Effector CD4-positive, alpha-beta T cell (primary cell): ENCODE measurements at regions not wholly inside any gene's neighbourhood (a gene's known extent, or its start where the extent isn't known, plus 50 kb on each side); places are given as distances from the start of the nearest gene placed in this dataset.

Source experiments
- DNase-seq: peaks from one replicate; pipeline ENCODE4 v3.0.0-alpha.2; 2020

DNA sequence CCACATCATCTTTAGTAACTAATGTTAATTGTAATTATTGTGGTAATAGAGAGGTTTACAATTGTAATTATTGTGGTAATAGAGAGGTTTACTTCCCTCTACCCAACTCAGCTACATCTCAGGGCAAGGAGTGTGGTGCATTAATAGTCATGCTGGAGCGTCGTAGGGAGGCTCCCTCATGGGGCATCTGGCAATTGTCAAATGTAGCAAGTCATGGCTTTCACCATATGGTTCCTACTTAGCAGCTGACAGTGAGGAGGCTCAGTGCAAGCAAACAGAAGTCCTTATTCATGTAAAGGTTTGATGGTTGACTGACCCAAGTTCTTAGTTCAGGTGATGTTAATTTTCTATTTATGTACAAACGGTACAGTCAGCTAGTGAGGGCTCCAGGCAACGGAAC is 1012.0 kb downstream of the FLRT2 start:
- no peak for DNase-seq

- no peak for DNase-seq
Measured at GRCh38 chr14:86540636-86541247, 1010.8 kb downstream of the FLRT2 start.

- DNase-seq, result no peak
Measured at GRCh38 chr14:86539361-86540070, 1009.6 kb downstream of the FLRT2 start.

DNA sequence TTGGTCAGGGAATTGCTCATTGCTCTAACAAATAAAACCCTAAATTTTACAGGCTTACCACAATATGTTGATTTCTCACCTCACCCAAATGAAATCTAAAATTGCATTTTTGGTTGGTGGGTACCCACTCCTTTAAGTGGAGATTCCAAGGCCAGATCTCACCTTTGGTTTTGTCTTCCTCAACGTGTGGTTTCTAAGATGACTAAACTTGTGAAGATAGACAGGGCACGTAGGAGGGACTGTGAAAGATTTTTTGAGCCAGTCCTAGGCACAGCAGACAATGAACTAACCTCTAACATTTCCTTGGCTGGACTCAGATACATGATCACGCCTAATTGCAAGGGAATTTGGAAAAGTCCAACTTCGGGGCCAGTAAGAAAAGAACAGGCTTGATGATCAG is 1003.9 kb downstream of the FLRT2 start:
- DNase-seq, result no peak

- DNase-seq, result no peak
Measured at GRCh38 chr14:86532219-86532618, 1002.3 kb downstream of the FLRT2 start.

DNA sequence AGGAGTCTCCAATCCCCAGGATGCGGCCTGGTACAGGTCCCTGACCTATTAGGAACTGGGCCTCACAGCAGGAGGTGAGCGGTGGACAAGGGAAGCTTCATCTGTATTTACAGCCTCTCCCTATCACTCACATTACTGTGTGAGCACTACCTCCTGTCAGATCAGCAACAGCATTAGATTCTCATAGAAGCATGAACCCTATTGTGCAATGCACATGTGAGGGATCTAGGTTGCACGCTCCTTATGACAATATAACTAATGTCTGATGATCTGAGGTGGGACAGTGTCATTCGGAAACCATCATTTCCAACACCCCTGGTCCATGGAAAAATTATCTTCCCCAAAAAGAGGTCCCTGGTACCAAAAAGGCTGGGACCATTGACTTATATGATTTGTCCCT is 1000.5 kb downstream of the FLRT2 start:
- DNase-seq, result no peak

- DNase-seq, result no peak
Measured at GRCh38 chr14:86527312-86527711, 997.4 kb downstream of the FLRT2 start.

DNA sequence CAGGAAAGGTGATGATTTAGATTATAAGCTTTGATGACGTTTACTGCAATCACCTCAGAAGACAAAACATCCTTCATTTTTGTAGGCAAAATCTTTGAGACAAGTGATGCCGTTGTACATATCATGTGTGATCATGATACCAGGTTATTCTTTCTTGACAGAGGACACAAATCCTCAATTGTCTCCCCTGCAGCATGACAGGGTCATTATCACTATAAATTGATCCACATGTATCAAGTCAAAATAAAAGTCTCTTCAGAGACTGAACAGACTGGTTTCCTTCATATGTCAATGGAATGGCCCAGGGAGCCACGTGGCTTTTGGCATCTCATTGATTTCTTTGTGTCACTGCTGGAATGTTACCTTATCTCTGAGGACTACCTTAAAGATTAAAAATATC is 995.7 kb downstream of the FLRT2 start:
- no peak for DNase-seq

DNA sequence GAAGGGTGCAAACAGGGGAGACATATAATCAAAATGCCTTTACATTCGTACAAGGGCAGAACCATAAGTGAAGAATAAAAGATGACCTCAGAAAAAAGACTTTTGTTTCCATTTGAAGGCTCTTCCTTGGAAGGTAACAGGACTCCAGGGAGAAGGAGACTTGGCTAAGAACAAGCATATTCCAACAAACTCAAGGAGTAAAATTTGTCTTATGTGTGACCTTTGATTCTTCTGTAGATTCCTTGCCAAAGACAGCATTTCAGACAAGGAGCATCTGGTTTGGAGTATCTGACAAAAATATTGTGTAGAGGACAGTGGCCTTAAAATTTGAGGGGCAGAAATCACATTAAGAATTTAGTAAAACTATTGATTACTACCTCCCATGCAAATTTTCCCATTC is 991.9 kb downstream of the FLRT2 start:
- no peak for DNase-seq

DNA sequence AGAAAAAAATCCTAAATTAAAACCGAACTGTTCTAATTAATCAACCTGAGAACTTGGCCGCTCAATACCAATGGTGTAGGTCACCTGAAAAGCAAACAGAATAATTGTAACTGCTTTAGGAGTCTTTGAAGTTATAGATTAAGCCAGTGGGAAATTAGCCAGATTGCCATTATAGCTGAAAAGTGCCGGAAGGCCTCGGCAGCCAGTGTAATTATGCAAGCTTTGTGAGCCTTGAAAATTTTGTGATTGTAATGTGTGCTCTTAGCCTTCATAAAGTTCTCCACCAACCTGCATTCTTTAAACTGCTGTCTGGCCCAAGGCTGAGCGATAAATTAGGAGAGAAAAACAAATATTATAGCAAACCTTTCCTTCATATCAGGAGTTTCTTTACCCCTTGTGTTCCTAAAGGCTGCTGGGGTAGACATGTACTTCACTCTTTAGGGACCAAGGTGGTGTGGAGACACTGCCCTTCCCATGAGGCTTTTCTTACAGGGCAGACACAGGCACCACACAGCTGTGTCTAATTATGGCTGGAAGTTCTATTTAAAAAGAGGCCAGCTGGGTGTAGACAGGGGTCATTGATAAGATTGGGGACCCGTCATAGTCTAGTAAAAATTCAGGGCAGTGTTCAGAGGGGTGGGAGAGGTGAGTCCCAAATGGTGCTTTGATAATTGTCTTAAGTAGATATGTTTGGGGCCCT is 991.2 kb downstream of the FLRT2 start:
- no peak for DNase-seq

DNA sequence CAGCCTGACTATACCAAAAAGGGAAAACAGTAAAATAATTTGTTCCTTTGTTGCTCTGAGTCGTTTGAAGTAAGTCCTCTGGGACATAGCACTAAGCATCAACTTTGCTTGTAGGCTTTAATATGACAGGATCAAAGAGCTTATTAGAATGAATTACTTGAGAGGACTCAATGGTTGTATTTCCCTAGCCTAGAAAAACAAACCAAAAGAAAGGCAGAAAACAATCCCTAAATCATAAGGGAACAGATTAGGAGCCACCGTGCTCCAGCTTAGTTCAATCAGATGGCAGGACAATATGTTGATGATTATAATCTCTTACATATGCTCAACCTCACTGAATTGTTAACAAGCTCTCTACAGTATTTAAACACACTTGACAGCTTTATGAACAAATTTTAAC is 988.4 kb downstream of the FLRT2 start:
- no peak for DNase-seq

GRCh38 chr14:86515195-86515594 is 985.3 kb downstream of the FLRT2 start:
- DNase-seq, result no peak

DNA sequence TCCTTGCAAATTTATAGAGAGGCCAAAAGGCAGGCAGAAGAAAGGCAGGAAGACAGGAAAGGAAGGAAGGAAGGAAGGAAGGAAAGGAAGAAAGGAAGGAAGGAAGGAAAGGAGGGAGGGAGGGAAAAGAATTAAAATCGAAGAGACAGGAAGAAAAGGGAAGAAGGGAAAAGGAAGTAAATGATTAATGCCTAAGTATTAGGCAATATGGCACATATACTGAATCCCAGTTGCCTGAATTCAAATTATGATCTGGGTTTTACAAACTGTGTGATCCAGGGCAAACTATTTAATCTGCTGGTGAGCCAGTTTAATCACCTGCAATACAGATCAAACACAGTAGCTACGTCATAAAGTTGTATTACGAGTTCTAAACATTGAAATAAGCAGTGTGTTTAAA is 983.6 kb downstream of the FLRT2 start:
- no peak for DNase-seq

GRCh38 chr14:86513056-86513455 is 983.1 kb downstream of the FLRT2 start:
- DNase-seq, result no peak

DNA sequence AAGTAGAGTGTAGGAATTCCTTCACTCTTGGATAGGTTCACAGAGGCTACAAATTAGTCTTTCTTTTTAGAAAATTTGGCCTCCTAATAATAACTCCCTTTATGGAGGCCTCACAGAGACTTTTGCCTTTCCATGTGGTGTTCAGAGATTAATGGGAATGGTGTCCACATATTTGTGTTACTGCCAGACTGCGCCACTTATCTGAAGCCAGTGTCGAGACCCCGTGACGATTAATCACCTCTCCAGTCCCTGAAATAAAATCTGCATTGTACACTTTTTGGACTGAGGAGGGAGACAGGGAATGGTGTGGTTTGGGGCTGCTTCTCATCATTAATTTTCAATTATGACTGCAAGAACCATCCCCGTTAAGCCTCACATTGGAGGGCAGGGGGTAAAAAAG is 980.5 kb downstream of the FLRT2 start:
- no peak for DNase-seq

DNA sequence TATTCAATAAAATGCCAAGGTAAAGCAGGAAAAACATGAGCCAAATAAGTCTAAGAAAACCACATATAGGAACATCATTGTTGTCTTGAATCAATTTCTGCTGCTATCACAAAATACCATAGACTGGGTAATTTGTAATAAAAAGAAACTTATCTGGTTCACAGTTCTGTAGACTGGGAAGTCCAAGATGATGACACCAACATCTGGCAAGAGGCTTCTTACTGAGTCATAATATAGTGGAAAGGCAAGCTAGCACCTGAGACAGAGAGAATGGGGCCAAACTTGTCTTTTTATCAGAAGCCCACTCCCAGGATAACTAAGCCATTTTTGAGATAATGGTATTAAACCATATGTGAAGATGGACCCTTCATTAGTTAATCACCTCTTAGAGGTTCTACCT is 975.9 kb downstream of the FLRT2 start:
- no peak for DNase-seq

- no peak for DNase-seq
Measured at GRCh38 chr14:86501611-86502010, 971.7 kb downstream of the FLRT2 start.

DNA sequence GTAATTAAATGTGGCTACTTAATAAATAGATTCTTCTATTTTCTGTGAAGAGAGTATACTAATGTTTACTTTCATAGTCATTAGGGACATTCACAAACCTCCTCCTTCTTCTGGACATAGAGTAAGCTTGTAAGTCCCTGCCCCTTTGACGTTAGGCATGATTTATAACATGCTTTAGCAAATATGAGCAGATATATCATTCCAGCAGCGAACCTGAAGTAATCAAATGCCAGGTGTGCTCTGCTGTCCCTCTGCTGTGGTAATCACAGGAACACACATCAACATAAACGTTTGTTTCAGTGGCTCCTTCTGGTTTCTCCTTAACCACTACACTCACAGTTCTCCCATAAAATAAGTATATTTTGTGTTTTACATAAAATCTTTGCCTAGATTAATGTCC is 961.8 kb downstream of the FLRT2 start:
- DNase-seq, result no peak

DNA sequence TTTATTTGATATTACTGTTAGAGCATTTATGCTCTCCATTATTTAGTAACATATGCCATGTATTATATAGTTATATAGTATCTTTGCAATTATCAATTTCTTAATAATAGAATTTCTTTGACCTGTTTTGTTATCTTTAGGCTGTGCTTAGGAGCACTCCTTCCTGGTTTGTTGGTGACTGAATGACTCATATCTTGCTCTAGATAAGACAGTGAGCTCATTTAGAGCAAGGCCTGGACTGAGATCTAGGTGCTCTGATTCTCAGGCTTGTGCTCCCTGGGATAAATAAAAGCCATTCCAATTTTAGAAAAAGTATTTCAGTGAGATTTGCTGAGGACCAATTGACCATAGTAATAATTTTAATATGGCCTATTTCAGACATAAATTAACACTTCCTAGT is 951.2 kb downstream of the FLRT2 start:
- DNase-seq, result no peak

- no peak for DNase-seq
Measured at GRCh38 chr14:86464341-86464740, 934.4 kb downstream of the FLRT2 start.

DNA sequence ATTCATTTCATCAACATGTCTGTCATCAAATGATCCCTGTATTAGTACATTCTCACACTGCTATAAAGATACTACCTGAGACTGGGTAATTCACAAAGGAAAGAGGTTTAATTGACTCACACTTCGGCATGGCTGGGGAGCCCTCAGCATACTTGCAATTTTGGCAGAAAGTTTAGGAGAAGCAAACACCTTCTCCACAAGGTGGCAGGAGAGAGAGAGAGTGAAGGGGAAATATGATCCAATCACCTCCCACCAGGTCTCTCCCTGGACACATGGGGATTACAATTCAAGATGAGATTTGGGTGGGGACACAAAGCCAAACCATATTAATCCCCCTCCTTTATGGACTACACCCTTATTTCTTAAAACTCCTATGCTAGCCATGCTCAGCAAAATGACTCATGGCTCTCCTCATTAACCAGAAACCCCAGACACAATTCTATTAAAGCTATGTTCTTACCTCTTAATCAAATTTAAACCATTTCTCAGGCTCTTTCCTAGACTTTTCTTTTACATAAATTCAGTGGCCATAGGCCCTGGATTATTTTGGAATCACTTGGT is 932.3 kb downstream of the FLRT2 start:
- no peak for DNase-seq

DNA sequence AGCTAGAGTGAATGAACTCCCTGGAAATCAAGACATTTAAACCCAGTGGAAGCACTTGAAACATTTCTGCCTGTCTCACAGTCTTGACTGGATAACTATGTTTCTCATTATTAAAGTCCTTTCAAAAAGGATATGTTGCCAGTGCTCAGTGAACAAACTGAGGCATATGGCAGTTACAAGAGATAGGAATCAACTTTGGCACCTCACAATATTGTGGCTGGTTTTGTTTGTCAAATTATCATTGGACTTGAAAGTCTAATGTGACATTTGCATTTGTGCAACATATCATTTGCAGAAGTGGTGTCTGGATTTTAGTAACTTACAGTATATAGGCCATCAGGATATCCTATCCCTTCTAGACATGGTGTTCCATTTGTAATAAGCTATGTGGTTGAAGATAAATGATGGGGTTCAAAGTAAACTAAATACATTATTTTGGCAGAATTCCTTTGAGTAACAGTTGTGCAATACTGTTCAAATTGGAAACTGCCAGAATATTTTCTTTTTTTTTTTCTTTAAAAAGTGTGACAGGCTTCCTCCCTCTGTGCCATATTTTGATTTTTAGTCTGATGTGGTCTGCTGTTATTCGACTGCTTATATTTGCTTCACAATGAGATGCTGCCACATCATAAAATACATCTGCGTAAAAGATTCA is 927.7 kb downstream of the FLRT2 start:
- no peak for DNase-seq

DNA sequence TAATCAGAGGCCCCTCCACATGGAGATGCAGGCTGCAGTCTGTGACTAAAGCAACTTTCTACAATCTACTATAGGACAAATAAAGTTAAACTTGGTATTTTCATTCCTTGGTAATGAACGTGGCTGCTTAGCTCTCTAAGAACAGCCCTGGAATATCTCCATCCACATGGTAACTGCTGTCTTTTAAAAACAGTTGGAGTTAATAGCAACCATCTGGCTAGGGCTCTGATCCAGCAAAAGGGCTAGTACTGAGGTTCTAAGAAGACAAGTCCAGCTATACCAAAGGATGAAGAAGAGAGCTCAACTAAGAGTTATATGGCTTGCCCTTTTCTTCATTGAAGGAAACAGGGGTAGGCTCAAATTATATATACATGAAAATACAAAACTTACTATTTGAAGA is 920.1 kb downstream of the FLRT2 start:
- DNase-seq, result no peak

DNA sequence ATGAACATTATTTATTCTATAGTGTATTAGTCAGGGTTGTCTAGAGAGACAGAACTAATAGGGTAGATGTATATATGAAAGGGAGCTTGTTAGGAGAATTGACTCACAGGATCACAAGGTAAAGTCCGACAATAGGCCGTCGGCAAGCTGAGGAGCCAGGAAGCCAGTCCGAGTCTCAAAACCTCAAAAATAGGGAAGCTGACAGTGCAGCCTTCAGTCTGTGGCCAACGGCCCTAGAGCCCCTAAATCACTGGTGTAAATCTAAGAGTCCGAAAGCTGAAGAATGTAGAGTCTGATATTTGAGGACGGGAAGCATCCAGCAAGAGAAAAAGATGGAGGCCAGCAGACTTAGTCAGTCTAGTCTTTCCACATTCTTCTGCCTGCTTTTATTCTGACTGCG is 912.2 kb downstream of the FLRT2 start:
- DNase-seq, result no peak
